Neural crest cell (in vitro differentiated cells): ENCODE measurements at regions not wholly inside any gene's neighbourhood (a gene's known extent, or its start where the extent isn't known, plus 50 kb on each side); places are given as distances from the start of the nearest gene placed in this dataset.

ENCODE experiments used
- DNase-seq: peaks from one replicate; pipeline ENCODE4 v3.0.0; 2021; ENCODE audit warnings: low read depth, mixed read lengths, low spot score
- H3K27ac Mint-ChIP-seq: one replicate; pipeline ENCODE4 v1.8.0; 2021; ENCODE audit warnings: mild to moderate bottlenecking, mixed read lengths; ENCODE audit not compliant: unreplicated experiment
- H3K27me3 Mint-ChIP-seq: 2 replicates; pipeline ENCODE4 v1.8.0; 2021; ENCODE audit warnings: low read depth, mild to moderate bottlenecking, mixed read lengths
- H3K36me3 Mint-ChIP-seq: 2 replicates; pipeline ENCODE4 v1.8.0; 2021; ENCODE audit warnings: low read depth, mild to moderate bottlenecking, mixed read lengths
- H3K4me1 Mint-ChIP-seq: 2 replicates; pipeline ENCODE4 v1.8.0; 2021; ENCODE audit warnings: mixed read lengths
- H3K4me3 Mint-ChIP-seq: one replicate; pipeline ENCODE4 v1.8.0; 2021; ENCODE audit warnings: mild to moderate bottlenecking, mixed read lengths
- H3K9me3 Mint-ChIP-seq: 2 replicates; pipeline ENCODE4 v1.8.0; 2021; ENCODE audit warnings: mixed read lengths
- CTCF ChIP-seq: fragments of 200-600 bp; sonication (generic); conservative IDR thresholded peaks from 2 replicates; pipeline ENCODE4 v1.5.0; 2021; ENCODE audit warnings: antibody characterized with exemption, mild to moderate bottlenecking

DNA sequence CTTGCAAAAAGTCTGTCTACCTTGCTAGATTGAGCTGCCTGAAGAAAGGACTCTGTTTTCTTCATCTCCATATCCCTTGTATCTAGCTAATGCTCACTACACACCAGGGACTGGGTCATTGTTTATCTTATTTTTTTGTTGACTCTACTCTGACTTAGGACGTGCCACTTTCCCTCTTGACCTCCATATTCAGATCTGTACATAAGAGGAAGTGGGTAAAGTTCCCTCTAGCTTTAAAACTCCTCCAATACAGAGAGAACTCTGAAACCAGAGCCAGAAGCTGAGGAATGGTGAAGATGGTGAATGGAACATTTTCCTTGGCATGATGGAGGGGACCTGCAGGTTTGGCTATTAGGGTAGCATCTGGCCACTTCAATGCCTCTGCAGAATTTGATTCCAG is 2026.1 kb upstream of the TENM3 start:
- no peak overlapping the region for H3K4me3 Mint-ChIP-seq
- no peak for TF ChIP-seq CTCF
- H3K27ac Mint-ChIP-seq, result no peak overlapping the region
- H3K4me1 Mint-ChIP-seq, result no peaks in the 10 kb centered on the region
- DNase-seq, result no peak
- no peaks in the 10 kb centered on the region for H3K27me3 Mint-ChIP-seq
- peaks cover 12% of the 10 kb centered on the region for H3K9me3 Mint-ChIP-seq
- H3K36me3 Mint-ChIP-seq, result no peaks in the 10 kb centered on the region

DNA sequence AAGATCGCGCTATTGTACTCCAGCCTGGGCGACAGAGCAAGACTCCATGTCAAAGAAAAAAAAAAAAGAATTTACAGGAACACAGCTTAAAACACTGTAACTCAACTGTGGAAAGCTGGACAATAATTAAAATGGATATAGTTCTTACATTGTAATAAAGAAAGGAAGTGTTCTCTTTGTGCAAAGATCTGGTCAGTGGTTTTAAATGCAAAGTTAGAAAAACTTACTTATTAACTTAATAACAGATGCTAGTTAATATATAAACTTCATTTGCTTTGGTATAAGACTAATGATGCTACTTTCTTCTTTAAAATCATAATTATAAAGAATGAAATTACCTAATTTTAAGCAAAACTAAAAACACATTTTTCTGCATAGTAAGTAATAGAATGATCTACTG is 2024.1 kb upstream of the TENM3 start:
- peaks cover 12% of the 10 kb centered on the region for H3K9me3 Mint-ChIP-seq
- no peaks in the 10 kb centered on the region for H3K36me3 Mint-ChIP-seq
- no peak overlapping the region for H3K4me3 Mint-ChIP-seq

DNA sequence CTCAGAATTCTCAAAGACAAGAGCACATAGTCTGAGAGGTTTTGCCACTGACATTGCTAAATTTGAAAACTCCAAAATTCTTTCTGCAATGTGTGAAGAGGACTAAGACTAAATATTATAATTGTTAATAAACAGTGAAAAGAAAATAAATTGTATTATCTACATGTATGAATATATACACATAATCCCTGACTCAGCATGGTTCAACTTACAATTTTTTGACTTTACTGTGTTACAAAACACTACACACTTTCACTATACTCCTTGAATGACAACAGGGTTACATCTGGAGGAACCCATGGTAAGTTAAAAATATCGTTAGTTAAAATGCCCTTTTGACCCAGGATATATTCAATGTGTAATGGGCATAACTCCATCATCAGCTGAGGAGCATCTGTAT is 2017.2 kb upstream of the TENM3 start:
- TF ChIP-seq CTCF, result no peak
- Mint-ChIP-seq H3K9me3 (peaks cover 4% of the 10 kb centered on the region), H3K4me3 (no peak overlapping the region), H3K4me1 (no peaks in the 10 kb centered on the region), H3K27ac (no peak overlapping the region), H3K36me3 (no peaks in the 10 kb centered on the region), H3K27me3 (no peaks in the 10 kb centered on the region)
- no peak for DNase-seq

More for the DNA sequence above, 2024.1 kb upstream of the TENM3 start:
- H3K4me1 Mint-ChIP-seq, result no peaks in the 10 kb centered on the region
- TF ChIP-seq CTCF, result no peak
- H3K27ac Mint-ChIP-seq, result no peak overlapping the region
- DNase-seq, result no peak
- H3K27me3 Mint-ChIP-seq, result no peaks in the 10 kb centered on the region

GRCh38 chr4:180234730-180235129 is 2008.5 kb upstream of the TENM3 start:
- no peak overlapping the region for H3K27ac Mint-ChIP-seq
- H3K27me3 Mint-ChIP-seq, result peaks cover 5% of the 10 kb centered on the region
- no peak for TF ChIP-seq CTCF
- H3K4me1 Mint-ChIP-seq, result no peaks in the 10 kb centered on the region
- DNase-seq, result no peak
- H3K9me3 Mint-ChIP-seq, result no peaks in the 10 kb centered on the region
- no peaks in the 10 kb centered on the region for H3K36me3 Mint-ChIP-seq
- H3K4me3 Mint-ChIP-seq, result no peak overlapping the region

DNA sequence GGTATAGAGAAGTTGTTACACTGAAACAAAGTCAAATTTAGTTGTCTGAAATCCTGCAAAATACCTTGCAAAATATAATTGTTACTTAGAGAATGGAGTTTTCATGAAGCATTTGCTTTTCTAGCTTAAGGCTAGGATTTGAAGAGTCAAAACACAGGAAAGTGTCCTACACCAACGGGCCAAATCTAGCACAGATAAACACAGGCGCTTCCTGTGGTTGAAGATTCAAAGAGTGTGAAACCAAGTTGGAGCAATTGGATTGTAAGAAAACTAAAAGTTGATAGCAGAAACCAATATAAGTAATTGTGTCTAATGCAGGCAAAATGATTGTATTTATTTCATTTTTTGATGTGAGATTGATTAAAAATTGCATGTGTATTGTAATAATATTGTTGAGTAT is 2002.5 kb upstream of the TENM3 start:
- H3K27me3 Mint-ChIP-seq, result no peaks in the 10 kb centered on the region
- DNase-seq, result no peak
- no peak for TF ChIP-seq CTCF
- no peak overlapping the region for H3K4me3 Mint-ChIP-seq
- peaks cover 4% of the 10 kb centered on the region for H3K9me3 Mint-ChIP-seq
- no peaks in the 10 kb centered on the region for H3K4me1 Mint-ChIP-seq
- no peak overlapping the region for H3K27ac Mint-ChIP-seq
- H3K36me3 Mint-ChIP-seq, result peaks cover 2% of the 10 kb centered on the region

DNA sequence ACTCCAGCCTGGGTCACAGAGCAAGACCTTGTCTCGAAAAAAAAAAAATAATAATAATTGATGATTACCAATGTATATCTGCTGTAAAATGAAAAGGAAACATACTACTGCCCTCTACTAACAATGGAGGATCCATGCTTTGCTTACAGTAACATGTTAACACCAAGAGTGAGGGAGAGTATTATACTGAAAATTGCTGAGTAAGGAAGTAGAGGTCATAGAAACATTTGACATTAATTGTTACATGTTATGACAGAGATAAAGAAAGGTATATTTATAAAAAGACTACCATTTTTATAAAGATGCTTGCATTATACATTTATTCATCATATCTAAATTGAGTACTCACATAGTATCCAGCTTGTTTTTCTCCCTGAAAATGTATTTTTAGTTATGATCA is 1989.8 kb upstream of the TENM3 start:
- Mint-ChIP-seq H3K27ac (no peak overlapping the region), H3K4me3 (no peak overlapping the region), H3K9me3 (no peaks in the 10 kb centered on the region), H3K27me3 (no peaks in the 10 kb centered on the region), H3K36me3 (no peaks in the 10 kb centered on the region), H3K4me1 (no peaks in the 10 kb centered on the region)
- TF ChIP-seq CTCF, result no peak
- DNase-seq, result no peak
